Thyroid gland (tissue), 4 donors: ENCODE measurements at regions not wholly inside any gene's neighbourhood (a gene's known extent, or its start where the extent isn't known, plus 50 kb on each side); places are given as distances from the start of the nearest gene placed in this dataset.
A peak's percentile ranks its signal among the peaks of the same experiment; 100 is the strongest.
"Not testable (repeated sequence)": the region's sequence is repeated elsewhere in the genome, so short reads cannot be mapped to it uniquely, and the experiment has no call there.

Source experiments
- DNase-seq, 2 donors: peaks; one replicate each; pipeline ENCODE4 v3.0.0-alpha.2; 2019
- H3K27ac ChIP-seq, 3 donors: fragments of 200-600 bp; sonication (generic); 1 replicate in 2 of 3; 2 replicates in 1 of 3; pipeline ENCODE4 v1.5.1; 2016 to 2019; ENCODE audit warnings: mild to moderate bottlenecking in 1 of 3, moderate library complexity in 1 of 3
- H3K27me3 ChIP-seq: fragments of 200-600 bp; sonication (generic); one replicate; pipeline ENCODE4 v1.5.1; 2019
- H3K36me3 ChIP-seq, 2 donors: fragments of 200-600 bp; sonication (generic); one replicate each; pipeline ENCODE4 v1.5.1; 2016 to 2019
- H3K4me1 ChIP-seq, 2 donors: fragments of 200-600 bp; sonication (generic); one replicate each; pipeline ENCODE4 v1.5.1; 2017 to 2019
- H3K4me3 ChIP-seq, 3 donors: fragments of 200-600 bp; sonication (generic); replicated peaks in 1 of 3; 1 replicate in 2 of 3; 2 replicates in 1 of 3; pipeline ENCODE4 v1.5.1; 2016; ENCODE audit warnings: mild to moderate bottlenecking in 1 of 3
- H3K9me3 ChIP-seq: fragments of 200-600 bp; sonication (generic); one replicate; pipeline ENCODE4 v1.5.1; 2017
- POLR2A ChIP-seq, 2 donors: fragments of 450-650 bp; IDR thresholded peaks; one replicate each; pipeline ENCODE4 v1.6.1; 2017; ENCODE audit warnings: antibody characterized with exemption in 2 of 2, mild to moderate bottlenecking in 2 of 2, moderate library complexity in 1 of 2
- WGBS, 2 donors: methylation state at CpG; one replicate each; pipeline ENCODE4 v1.1.5; 2017; 5-methylcytosine and 5-hydroxymethylcytosine counted together
- intact Hi-C: fragments of 100-400 bp; cut with DNase I; formaldehyde crosslinking; loops from one replicate; pipeline ENCODE4 v1.15.1; 2023
- TF ChIP-seq, protein P1 (sequence below), 6 experiments: fragments of 200-600 bp in 3 of 6; fragments of 450-650 bp in 3 of 6; sonication (generic) in 3 of 6; IDR thresholded peaks; one replicate each; pipeline ENCODE4 v1.5.1; 2016 to 2019; ENCODE audit warnings: antibody characterized with exemption in 6 of 6, mild to moderate bottlenecking in 2 of 6, inconsistent platforms in 1 of 6, moderate library complexity in 1 of 6

DNA sequence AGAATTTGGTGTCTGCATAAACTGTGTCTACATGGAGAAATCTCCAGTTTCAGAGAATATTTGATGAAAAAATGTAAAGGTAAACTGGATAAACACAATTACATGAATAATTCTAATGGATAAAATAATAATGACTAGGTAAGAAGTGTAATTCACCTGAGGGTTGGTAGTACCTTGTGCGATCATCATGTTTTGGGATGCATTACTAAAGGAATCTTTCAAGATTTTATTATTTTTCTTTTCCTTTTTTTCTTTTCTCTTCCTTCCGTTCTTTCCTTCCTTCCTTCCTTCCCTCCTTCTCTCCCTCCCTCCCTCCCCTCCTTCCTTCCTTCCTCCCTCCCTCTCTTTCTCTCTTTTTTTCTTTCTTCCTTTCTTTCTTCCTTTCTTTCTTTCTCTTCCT lies 818.7 kb downstream of the LTN1 start:
- no peak overlapping the region for H3K4me3 ChIP-seq
- no peaks in the 10 kb centered on the region for H3K4me1 ChIP-seq
- DNase-seq: no peak
- no peaks in the 10 kb centered on the region for H3K27me3 ChIP-seq
- 84 to 92% methylated on average over 2 of the region's 2 CpGs for WGBS, 2 donors
- H3K27ac ChIP-seq: no peak overlapping the region
- H3K36me3 ChIP-seq: no peaks in the 10 kb centered on the region
- no peak for TF ChIP-seq POLR2A (IDR thresholded peaks at IDR 0.05)
- TF ChIP-seq, protein P1, sequence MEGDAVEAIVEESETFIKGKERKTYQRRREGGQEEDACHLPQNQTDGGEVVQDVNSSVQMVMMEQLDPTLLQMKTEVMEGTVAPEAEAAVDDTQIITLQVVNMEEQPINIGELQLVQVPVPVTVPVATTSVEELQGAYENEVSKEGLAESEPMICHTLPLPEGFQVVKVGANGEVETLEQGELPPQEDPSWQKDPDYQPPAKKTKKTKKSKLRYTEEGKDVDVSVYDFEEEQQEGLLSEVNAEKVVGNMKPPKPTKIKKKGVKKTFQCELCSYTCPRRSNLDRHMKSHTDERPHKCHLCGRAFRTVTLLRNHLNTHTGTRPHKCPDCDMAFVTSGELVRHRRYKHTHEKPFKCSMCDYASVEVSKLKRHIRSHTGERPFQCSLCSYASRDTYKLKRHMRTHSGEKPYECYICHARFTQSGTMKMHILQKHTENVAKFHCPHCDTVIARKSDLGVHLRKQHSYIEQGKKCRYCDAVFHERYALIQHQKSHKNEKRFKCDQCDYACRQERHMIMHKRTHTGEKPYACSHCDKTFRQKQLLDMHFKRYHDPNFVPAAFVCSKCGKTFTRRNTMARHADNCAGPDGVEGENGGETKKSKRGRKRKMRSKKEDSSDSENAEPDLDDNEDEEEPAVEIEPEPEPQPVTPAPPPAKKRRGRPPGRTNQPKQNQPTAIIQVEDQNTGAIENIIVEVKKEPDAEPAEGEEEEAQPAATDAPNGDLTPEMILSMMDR (IDR thresholded peaks at IDR 0.05): no peak
- intact Hi-C loops: no loop called here
- H3K9me3 ChIP-seq: no peaks in the 10 kb centered on the region

DNA sequence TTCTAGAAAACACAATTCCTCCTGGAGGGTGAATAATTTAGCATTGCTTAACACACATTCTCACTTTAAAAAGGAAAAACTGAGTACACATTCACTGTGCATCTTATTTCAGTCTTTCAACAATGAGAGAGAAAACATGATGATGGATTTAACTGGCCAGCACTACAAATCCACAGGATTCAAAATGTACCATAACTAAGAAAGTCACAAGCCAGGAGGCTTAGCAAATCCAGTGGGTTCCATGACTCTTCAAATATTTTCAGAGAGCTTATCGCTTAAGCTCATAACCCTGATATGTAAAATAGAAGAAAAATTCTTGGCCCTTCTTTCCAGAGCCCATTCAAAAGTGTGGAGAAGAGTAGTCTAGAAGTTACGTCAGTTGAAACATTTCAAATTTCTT lies 820.3 kb downstream of the LTN1 start:
- Histone ChIP-seq H3K4me1 (no peaks in the 10 kb centered on the region), H3K36me3 (no peaks in the 10 kb centered on the region), H3K27me3 (no peaks in the 10 kb centered on the region), H3K4me3 (no peak overlapping the region), H3K27ac (no peak overlapping the region), H3K9me3 (no peaks in the 10 kb centered on the region)
- no peak for TF ChIP-seq POLR2A (IDR thresholded peaks at IDR 0.05)
- TF ChIP-seq, protein P1 (IDR thresholded peaks at IDR 0.05): no peak
- intact Hi-C loops: no loop called here
- WGBS, 2 donors: 99 to 100% methylated on average over 2 of the region's 2 CpGs
- DNase-seq: no peak

DNA sequence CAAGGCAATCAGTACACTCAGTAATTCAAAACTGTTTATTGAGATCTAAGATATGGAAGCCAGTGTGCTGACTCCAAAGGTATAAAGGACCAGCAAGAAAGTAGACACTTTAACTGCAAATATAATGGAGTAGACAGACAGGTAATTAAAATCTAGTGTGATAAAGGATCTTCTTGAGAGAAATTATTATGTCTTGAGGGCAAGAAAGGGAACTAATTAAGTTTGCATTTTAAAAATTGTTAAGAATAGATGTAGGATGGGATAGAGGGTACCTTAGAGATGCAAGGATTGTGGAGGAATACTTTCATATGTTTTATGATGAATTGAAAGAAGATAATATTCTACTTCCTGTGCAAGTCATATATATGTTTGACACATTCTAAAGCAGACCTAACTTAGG lies 825.3 kb downstream of the LTN1 start:
- Histone ChIP-seq H3K27me3 (no peaks in the 10 kb centered on the region), H3K9me3 (no peaks in the 10 kb centered on the region)

DNA sequence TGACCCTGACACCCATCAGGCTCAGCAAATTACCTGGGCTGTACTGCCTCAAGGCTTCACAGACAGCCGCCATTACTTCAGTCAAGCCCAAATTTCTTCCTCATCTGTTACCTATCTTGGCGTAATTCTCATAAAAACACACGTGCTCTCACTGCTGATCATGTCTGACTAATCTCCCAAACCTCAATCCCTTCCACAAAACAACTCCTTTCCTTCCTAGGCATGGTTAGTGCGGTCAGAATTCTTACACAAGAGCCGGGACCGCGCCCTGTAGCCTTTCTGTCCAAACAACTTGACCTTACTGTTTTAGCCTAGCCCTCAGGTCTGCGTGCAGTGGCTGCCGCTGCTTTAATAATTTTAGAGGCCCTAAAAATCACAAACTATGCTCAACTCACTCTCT lies 828.2 kb downstream of the LTN1 start:
- H3K27me3 ChIP-seq, H3K36me3 ChIP-seq, H3K9me3 ChIP-seq, H3K4me1 ChIP-seq, intact Hi-C loops, H3K27ac ChIP-seq, DNase-seq, H3K4me3 ChIP-seq: not testable (repeated sequence)
- WGBS, 2 donors: 85 to 91% methylated on average over 9 of the region's 9 CpGs

More for the DNA sequence above, 825.3 kb downstream of the LTN1 start:
- no peak for DNase-seq
- Histone ChIP-seq H3K36me3 (no peaks in the 10 kb centered on the region), H3K27ac (no peak overlapping the region), H3K4me1 (no peaks in the 10 kb centered on the region), H3K4me3 (no peak overlapping the region)
- no peak for TF ChIP-seq POLR2A (IDR thresholded peaks at IDR 0.05)
- TF ChIP-seq, protein P1 (IDR thresholded peaks at IDR 0.05): no peak
- intact Hi-C loops: no loop called here

DNA sequence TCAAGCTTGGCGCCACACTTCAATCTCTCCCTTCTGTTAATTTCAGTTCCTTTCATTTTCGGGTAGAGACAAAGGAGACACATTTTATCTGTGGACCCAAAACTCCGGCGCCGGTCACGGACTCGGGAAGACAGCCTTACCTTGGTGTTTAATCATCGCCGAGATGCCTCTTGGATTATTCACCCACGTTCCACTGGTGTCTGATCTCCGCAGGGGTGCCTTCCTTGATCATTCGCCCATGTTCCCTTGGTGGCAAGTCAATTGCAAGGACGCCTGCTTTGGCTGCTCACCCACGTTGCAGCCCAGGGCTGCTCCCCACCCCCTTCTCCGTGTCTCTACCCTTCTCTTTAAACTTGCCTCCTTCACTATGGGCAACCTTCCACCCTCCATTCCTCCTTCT lies 830.6 kb downstream of the LTN1 start:
- H3K4me3 ChIP-seq, DNase-seq, intact Hi-C loops, H3K27me3 ChIP-seq, H3K27ac ChIP-seq, H3K36me3 ChIP-seq, H3K4me1 ChIP-seq, H3K9me3 ChIP-seq: not testable (repeated sequence)
- 95 to 96% methylated on average over 15 of the region's 15 CpGs for WGBS, 2 donors

DNA sequence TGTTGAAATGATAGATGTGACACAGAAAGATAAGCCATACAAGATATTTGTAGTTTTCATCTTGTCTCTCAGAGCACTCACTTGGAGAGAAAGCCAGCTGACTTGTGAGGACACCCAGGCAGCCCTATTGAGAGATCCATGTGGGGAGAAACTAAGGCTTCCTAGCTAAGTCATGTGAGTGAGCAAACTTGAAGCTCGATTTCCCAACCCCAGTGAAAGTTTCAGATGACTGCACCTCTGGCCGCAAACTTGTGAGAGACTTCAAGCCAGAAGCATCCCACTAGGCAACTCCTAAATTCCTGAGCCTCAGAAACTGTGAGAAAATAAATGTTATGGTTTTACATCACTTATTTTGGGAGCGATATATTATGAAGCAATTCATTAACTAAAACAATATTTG lies 832.3 kb downstream of the LTN1 start:
- peak; percentile 25 to 62 for DNase-seq
- Histone ChIP-seq H3K27ac (no peak overlapping the region), H3K4me3 (no peak overlapping the region), H3K4me1 (peaks cover 0 to 9% of the 10 kb centered on the region in 2 donors), H3K27me3 (no peaks in the 10 kb centered on the region), H3K9me3 (no peaks in the 10 kb centered on the region), H3K36me3 (no peaks in the 10 kb centered on the region)
- no peak for TF ChIP-seq POLR2A (IDR thresholded peaks at IDR 0.05)
- TF ChIP-seq, protein P1 (IDR thresholded peaks at IDR 0.05): no peak
- intact Hi-C loops: no loop called here
- 29 to 44% methylated on average over 3 of the region's 3 CpGs for WGBS, 2 donors
